Calu3 (cell line): ENCODE measurements at regions not wholly inside any gene's neighbourhood (a gene's known extent, or its start where the extent isn't known, plus 50 kb on each side); places are given as distances from the start of the nearest gene placed in this dataset.

Experiments
- BruUV-seq: library from RNA; stranded (reverse); fragments of 400-500 nt; replicated peaks from 2 replicates; lab custom pipeline; 2021; lab: Mats Ljungman, UMichigan
- CTCF ChIA-PET: fragments of 300-600 bp; sonication (Branson Sonifier 250); formaldehyde crosslinking; loops from one replicate; lab custom pipeline; 2022; ENCODE audit warnings: antibody characterized with exemption; lab: Charles Lee
- DNase-seq: peaks from one replicate; pipeline ENCODE4 v3.0.0; 2022
- H3K27ac Mint-ChIP-seq: one replicate; pipeline ENCODE4 v1.8.0; 2022; ENCODE audit warnings: mixed read lengths; ENCODE audit not compliant: unreplicated experiment
- H3K27me3 Mint-ChIP-seq: one replicate; pipeline ENCODE4 v1.8.0; 2022; ENCODE audit warnings: mixed read lengths; ENCODE audit not compliant: unreplicated experiment
- H3K36me3 Mint-ChIP-seq: one replicate; pipeline ENCODE4 v1.8.0; 2022; ENCODE audit warnings: mild to moderate bottlenecking, moderate library complexity, mixed read lengths; ENCODE audit not compliant: insufficient read depth, unreplicated experiment
- H3K4me1 Mint-ChIP-seq: one replicate; pipeline ENCODE4 v1.8.0; 2022; ENCODE audit warnings: mild to moderate bottlenecking, low read depth, mixed read lengths; ENCODE audit not compliant: unreplicated experiment
- H3K4me3 Mint-ChIP-seq: one replicate; pipeline ENCODE4 v1.8.0; 2022; ENCODE audit warnings: mild to moderate bottlenecking, low read depth, moderate library complexity, mixed read lengths; ENCODE audit not compliant: unreplicated experiment
- H3K9me3 Mint-ChIP-seq: one replicate; pipeline ENCODE4 v1.8.0; 2022; ENCODE audit warnings: low read depth, mixed read lengths; ENCODE audit not compliant: unreplicated experiment
- CTCF ChIP-seq: fragments of 200-600 bp; IDR thresholded peaks from one replicate; pipeline ENCODE4 v1.8.0; 2022; ENCODE audit warnings: antibody characterized with exemption; ENCODE audit not compliant: unreplicated experiment
- intact Hi-C: fragments of 100-400 bp; cut with micrococcal nuclease; formaldehyde crosslinking; loops from one replicate; pipeline ENCODE4 v1.10.0; 2022; ENCODE audit not compliant: unreplicated experiment

DNA sequence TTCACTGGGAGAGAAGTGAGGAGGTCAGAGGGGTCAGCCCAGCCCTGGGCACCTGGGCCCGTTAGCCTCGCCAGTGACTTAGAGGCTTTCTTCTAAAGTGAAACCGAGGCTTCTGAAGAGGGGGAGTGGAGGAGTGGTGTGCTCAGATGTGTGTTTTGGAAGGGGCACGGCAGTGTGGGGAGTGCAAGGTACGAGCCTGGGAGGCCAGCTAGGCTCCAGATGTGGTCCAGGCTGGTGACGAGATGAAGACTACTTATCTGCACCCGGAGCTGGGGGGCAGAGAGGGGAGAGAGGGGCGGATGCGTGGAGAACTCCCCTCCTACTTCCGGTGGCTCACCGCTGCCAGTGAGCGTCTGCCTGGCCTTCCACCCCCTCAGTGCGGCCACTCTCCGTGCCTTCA, 371.3 kb upstream of the HS6ST1 start:
- BruUV-seq, result no TSS peak
- CTCF ChIA-PET, result no interaction called here
- no peak for TF ChIP-seq CTCF
- Mint-ChIP-seq H3K4me3 (no peak overlapping the region), H3K27me3 (peaks cover 50% of the 10 kb centered on the region), H3K9me3 (no peaks in the 10 kb centered on the region), H3K36me3 (no peaks in the 10 kb centered on the region), H3K27ac (no peak overlapping the region), H3K4me1 (no peaks in the 10 kb centered on the region)
- no peak for DNase-seq
- intact Hi-C loops, result no loop called here

DNA sequence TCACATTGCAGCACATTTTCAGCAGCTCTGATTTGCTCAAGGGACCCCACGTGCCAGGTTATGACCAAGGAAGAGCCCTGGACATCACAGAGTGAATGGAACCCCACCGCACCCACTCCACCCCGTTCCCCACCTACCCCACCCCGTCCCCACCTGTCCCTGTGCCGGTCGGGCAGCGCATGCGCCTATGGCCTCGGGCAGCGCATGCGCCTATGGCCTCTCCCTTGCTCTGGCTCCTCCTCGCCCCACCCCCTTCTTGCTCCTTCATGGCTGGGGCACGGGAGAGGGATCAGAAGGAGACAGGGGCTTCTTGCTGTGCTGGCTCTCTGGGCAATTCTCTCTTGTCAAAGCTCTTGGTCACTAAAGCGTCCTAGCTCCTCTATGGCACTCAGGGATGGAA, 371.8 kb upstream of the HS6ST1 start:
- Mint-ChIP-seq H3K9me3 (no peaks in the 10 kb centered on the region), H3K4me1 (no peaks in the 10 kb centered on the region), H3K36me3 (no peaks in the 10 kb centered on the region), H3K4me3 (no peak overlapping the region), H3K27me3 (peaks cover 55% of the 10 kb centered on the region), H3K27ac (no peak overlapping the region)
- BruUV-seq, result no TSS peak
- CTCF ChIA-PET, result no interaction called here
- no peak for DNase-seq
- intact Hi-C loops, result no loop called here
- no peak for TF ChIP-seq CTCF

- Mint-ChIP-seq H3K9me3 (no peaks in the 10 kb centered on the region), H3K27me3 (peaks cover 59% of the 10 kb centered on the region), H3K4me1 (no peaks in the 10 kb centered on the region), H3K27ac (no peak overlapping the region), H3K4me3 (no peak overlapping the region), H3K36me3 (no peaks in the 10 kb centered on the region)
- no peak for TF ChIP-seq CTCF
- CTCF ChIA-PET, result no interaction called here
- BruUV-seq, result no TSS peak
- DNase-seq, result no peak
- intact Hi-C loops, result no loop called here
Measured at GRCh38 chr2:128690869-128691268, 372.2 kb upstream of the HS6ST1 start.

- no peak overlapping the region for H3K27ac Mint-ChIP-seq
- intact Hi-C loops, result no loop called here
- no peak for DNase-seq
- no peaks in the 10 kb centered on the region for H3K4me1 Mint-ChIP-seq
- CTCF ChIA-PET, result no interaction called here
- no peak overlapping the region for H3K4me3 Mint-ChIP-seq
- BruUV-seq, result no TSS peak
- no peaks in the 10 kb centered on the region for H3K36me3 Mint-ChIP-seq
- H3K27me3 Mint-ChIP-seq, result peaks cover 66% of the 10 kb centered on the region
- H3K9me3 Mint-ChIP-seq, result no peaks in the 10 kb centered on the region
- no peak for TF ChIP-seq CTCF
Measured at GRCh38 chr2:128691526-128691925, 372.9 kb upstream of the HS6ST1 start.
